NOMO-1 treated with DMSO at 0.1 percent for 48 hours (cell line): ENCODE measurements at regions not wholly inside any gene's neighbourhood (a gene's known extent, or its start where the extent isn't known, plus 50 kb on each side); places are given as distances from the start of the nearest gene placed in this dataset.
A peak's percentile ranks its signal among the peaks of the same experiment; 100 is the strongest.

Source experiments
- DNase-seq: peaks from one replicate; lab custom pipeline; 2025; ENCODE audit not compliant: unreplicated experiment; lab: John Stamatoyannopoulos, UW

DNA sequence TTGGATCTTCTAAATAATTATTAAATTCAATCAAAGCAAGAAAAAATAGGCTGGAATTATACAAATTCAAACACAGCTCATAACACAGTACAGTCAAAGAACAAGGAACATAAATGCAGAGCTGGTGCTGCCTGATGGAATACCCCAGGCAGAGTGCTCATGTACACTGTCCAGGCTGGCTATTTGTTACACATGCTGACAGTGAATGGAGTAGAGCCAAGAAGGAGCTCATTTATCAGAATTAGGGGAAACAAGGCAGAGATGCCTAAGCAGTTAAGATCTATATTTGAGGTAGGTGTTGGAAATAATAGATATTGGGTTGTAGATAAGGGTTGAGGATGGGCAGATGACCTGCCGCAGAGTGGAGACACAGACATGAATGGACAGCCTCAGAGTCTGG is 788.2 kb upstream of the ARPP21 start:
- DNase-seq: no peak

DNA sequence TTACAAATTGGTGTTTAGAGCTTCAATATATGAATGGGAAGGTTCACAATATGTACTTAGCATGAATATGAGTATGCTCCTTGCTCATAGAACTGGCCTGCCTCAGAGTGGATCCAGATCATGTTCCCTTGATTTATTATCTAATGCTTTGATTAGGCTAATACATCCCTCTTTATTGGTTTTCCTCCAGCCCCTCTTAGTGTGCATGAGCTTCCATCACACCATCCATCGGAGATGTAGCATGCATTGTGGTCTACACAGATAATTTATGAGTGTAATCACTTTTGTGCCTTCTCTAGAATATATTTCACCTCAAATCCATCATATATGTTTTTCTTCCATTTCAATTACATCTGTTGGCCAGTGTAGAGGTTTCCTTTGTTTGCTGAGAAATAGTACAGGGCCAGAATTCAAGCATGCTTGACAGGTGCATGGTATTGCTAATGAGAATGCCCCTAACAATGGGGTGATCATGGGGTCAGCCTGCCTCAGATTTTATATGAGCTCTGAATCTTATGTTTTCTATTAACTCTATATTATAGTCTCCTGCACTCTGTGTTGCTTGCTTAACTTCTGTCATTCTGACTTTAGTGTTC is 786.4 kb upstream of the ARPP21 start:
- no peak for DNase-seq

DNA sequence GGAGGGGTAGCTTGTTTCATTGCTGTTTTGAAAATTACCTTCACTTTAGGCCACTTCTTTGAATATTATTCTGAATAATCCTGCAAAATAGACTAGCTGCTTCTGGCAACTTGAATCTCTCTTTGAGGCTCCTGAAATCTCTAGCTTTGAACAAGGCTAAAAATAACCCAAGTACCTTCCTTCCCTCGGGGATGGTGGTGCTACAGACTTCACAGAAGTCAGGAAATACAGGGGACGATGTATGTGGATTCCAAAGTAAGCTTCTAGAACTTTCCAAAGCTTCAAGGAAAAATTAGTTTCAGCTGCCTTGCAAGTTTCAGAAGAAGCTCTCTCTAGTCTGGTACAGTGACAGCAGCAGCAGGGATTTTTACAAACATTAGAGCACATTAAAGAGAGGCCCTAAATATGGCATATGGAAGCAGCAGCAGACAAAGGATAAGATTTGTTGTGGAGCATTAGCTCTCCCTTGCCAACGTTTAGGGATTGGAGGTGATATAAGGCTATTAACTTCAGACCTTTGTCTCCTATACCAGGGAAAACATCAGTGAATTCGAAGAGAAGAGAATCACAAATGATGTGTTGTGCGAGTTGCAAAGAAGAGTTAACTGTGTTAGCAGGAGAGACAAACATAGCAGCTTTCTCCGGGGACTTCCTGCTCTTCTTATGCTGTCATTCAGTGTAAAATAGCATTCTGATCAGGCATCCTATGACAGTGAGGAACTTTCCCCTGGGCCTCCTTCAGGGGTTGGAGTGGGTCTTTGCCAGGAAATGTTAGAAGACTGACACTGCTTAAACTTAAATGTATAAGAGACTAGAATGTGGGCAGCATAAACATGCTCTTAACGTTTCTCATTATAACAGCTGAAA is 783.0 kb upstream of the ARPP21 start:
- no peak for DNase-seq

- DNase-seq: no peak
Measured at GRCh38 chr3:34858067-34858660, 781.2 kb upstream of the ARPP21 start.

- no peak for DNase-seq
Measured at GRCh38 chr3:34859746-34860145, 779.6 kb upstream of the ARPP21 start.

DNA sequence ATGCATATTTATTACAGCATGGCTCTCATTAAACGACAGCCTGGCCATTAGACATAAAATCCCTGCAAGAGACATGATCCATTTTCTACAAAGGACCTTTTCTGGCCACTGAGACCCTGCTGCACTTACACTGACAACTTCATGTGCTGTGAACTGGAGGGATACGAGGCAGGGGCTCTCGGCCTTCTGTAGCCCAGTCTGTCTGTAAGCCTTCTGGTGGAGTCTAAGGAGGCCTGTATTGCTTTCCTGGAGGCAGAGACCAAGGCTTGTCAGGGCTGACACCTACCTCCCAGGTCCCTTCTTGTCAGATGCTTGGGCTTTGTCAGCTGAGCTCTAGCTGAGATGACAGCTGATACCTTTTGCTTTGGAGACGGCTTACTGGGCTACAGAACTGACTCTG is 776.9 kb upstream of the ARPP21 start:
- no peak for DNase-seq

GRCh38 chr3:34863485-34863884 is 775.8 kb upstream of the ARPP21 start:
- DNase-seq: peak; percentile 75

DNA sequence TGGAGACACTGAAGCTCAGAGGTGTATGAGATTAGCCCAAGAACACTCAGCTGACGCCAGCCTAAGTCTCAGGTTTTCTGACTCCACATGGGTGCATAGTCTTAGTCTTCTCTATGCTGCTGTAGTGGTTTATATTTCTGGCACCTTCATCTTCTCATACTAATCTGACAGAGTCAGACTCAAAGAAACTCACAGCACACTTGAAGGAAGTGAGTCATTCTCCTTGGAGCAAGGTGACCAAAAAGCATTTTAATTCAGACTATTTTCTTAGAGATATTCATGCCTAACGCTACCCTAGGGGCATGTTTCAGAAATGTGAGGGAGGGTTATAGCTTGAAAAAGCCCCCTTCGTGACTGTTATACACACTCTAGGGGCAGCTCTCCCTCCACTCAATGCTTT is 775.3 kb upstream of the ARPP21 start:
- no peak for DNase-seq

- DNase-seq: no peak
Measured at GRCh38 chr3:34865346-34865745, 774.0 kb upstream of the ARPP21 start.

DNA sequence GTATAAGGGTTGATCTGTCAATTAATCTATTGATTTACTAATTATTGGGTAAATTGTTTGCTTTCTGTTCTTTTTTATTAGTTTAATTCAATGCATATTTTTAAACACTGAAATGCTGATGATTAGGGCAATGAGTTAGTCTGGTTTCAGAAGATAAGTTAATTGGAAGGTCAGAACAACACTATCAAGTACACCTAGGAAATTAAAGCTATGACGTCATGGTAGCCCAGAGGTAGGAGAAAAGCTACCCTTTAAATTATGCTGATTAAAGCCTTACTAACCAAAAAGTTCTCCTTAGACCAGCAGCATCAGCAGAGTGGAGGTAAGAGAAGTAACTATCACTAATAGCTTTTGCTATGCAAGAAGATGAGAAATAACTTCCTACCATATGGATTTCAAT is 770.4 kb upstream of the ARPP21 start:
- no peak for DNase-seq

DNA sequence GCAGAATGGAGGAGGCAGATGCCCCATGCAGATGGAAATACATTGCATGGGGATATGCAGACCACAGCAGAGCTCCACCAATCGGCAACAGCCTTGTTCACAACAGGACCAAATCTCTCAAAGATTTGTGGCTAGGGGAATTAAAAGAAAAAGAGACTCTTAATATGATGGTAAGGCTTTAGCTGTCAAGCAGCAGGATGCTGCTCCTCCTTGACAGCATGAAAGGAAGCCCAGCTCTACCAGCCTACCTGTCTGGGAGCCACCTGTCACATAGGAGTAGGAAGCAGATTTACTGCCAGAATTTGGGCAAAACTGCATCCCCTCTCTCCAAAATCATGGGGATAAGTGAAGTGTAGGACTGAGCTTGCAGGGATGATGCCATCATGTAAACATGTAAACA is 769.6 kb upstream of the ARPP21 start:
- no peak for DNase-seq

DNA sequence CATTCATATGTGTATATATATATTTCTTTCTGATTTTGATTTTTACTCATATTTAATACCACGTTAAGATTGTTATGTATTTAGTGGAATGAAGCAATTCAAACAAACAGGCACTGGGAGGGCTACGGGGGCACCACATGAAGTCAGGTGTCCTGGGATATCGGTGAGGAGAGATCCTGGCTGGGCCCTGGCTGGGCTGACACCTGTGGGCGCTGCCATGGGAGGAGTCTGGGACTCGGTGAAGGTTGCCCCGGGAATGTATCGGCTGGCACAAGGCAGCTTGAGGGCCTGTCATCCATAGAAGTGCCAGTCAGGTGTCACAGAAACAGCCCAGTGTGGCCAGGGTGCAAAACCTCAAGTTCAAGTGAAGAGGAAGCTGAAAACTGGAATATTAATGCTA is 766.9 kb upstream of the ARPP21 start:
- DNase-seq: no peak

GRCh38 chr3:34876997-34877396 is 762.3 kb upstream of the ARPP21 start:
- no peak for DNase-seq

DNA sequence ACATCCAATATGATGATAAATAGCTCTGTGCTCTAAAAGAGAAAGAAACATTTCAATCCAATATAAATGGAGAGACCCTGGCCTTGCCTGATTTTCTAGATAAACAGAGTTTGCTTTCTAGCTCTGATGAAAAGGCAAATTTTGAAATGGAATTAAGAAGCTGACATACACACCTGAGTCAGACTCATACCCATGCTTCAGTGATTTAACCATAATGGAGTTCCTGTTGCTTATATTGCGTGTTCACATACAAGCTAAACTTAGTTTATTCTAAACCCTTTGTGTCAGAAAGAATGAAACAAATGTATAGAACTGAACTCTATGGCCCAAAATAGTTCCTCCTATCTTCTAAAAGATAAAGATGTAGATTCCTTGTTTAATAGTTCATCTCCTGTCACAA is 760.8 kb upstream of the ARPP21 start:
- DNase-seq: no peak

DNA sequence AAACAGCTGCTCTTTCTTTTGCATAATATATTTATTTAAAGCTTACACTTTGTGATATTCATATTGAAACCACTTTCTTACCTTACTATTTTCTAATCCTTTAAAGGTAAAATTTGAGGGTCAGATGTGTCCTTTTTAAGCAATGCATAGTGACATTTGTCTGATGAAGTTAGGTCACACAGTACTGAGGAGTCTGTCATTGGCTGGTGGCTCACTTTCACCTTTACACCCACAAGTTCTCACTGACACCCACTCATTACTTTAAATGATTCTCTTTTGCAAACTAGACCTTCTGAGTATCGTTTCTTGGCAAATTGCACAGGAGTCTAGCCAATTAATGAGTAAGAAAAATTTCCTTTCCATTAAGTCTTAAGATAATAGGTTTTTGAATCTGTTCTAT is 758.3 kb upstream of the ARPP21 start:
- DNase-seq: no peak

DNA sequence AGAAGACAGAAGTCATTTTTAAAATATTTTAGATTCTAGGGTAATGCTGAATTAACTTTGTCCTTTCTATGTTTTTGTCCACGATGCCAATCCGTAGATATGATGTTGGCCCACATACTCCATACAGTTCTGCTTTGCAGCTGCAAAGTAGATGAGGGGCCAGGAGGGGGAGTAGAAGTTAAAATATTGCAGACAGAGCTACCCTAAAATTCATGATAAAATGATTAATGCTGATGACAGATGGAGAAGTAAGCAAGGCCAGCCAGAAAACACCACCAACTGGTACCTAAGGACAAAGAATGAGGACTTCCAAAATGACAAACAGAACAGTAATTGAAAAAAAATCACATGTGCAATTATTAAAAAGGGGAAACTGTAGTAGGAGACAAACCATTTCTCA is 756.6 kb upstream of the ARPP21 start:
- peak; percentile 2 for DNase-seq

DNA sequence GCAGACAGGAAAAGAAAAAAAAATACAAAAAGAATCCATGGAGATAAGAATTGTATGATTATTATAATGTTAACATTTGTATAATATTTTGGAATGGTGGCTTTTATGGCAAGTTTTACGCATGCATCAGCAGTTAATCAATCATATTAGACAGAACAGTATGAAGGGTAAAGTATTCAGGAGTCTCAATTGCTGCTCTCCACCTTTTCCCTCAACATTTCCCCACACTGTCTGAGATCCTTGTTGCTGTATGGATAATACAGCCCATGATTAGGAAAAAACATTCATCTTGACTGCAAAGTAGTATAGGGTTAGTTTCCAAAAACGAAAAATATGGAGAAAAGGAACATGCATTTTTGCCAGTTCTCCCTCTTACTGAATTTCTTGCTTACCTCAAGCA is 755.3 kb upstream of the ARPP21 start:
- DNase-seq: no peak

- no peak for DNase-seq
Measured at GRCh38 chr3:34886443-34886842, 752.9 kb upstream of the ARPP21 start.

GRCh38 chr3:34889641-34890040 is 749.7 kb upstream of the ARPP21 start:
- DNase-seq: no peak

GRCh38 chr3:34890247-34890646 is 749.1 kb upstream of the ARPP21 start:
- no peak for DNase-seq

GRCh38 chr3:34891941-34892340 is 747.4 kb upstream of the ARPP21 start:
- DNase-seq: no peak

- no peak for DNase-seq
Measured at GRCh38 chr3:34895841-34896240, 743.5 kb upstream of the ARPP21 start.
